Loucy (cell line): ENCODE measurements at regions not wholly inside any gene's neighbourhood (a gene's known extent, or its start where the extent isn't known, plus 50 kb on each side); places are given as distances from the start of the nearest gene placed in this dataset.

ENCODE experiments used
- H2AFZ ChIP-seq: fragments of 200-600 bp; sonication (generic); 2 replicates; pipeline ENCODE4 v1.6.0; 2016; ENCODE audit warnings: antibody characterized with exemption, mild to moderate bottlenecking, low read length, moderate library complexity
- H3F3A ChIP-seq: fragments of 200-600 bp; 2 replicates; pipeline ENCODE4 v1.6.0; 2016; ENCODE audit warnings: antibody characterized with exemption, low read depth, mild to moderate bottlenecking
- H3K27me3 ChIP-seq: fragments of 200-600 bp; sonication (generic); 2 replicates; pipeline ENCODE4 v1.6.1; 2014; ENCODE audit warnings: low read length, mild to moderate bottlenecking; ENCODE audit not compliant: insufficient read depth, poor library complexity, severe bottlenecking
- H3K36me3 ChIP-seq: fragments of 200-600 bp; sonication (generic); 2 replicates; pipeline ENCODE4 v1.6.1; 2016; ENCODE audit warnings: low read length; ENCODE audit not compliant: insufficient read depth
- H3K4me1 ChIP-seq: fragments of 200-600 bp; sonication (generic); 2 replicates; pipeline ENCODE4 v1.5.1; 2014; ENCODE audit warnings: low read length, mild to moderate bottlenecking; ENCODE audit not compliant: insufficient read depth, poor library complexity, severe bottlenecking
- H3K4me2 ChIP-seq: fragments of 200-600 bp; sonication (generic); 2 replicates; pipeline ENCODE4 v1.6.0; 2014; ENCODE audit warnings: antibody characterized with exemption, low read length, low read depth, mild to moderate bottlenecking; ENCODE audit not compliant: poor library complexity, severe bottlenecking
- H3K4me3 ChIP-seq: fragments of 200-600 bp; sonication (generic); 2 replicates; pipeline ENCODE4 v1.5.1; 2014; ENCODE audit warnings: low read length, mild to moderate bottlenecking, mixed read lengths; ENCODE audit not compliant: poor library complexity, severe bottlenecking
- H3K79me2 ChIP-seq: fragments of 200-600 bp; sonication (generic); 2 replicates; pipeline ENCODE4 v1.6.1; 2014; ENCODE audit warnings: low read length; ENCODE audit not compliant: insufficient read depth
- H3K9ac ChIP-seq: fragments of 200-600 bp; sonication (generic); 2 replicates; pipeline ENCODE4 v1.6.0; 2014; ENCODE audit warnings: mild to moderate bottlenecking, low read depth, low read length, moderate library complexity; ENCODE audit not compliant: poor library complexity, severe bottlenecking
- H3K9me2 ChIP-seq: fragments of 200-600 bp; sonication (generic); replicated peaks from 2 replicates; pipeline ENCODE4 v1.6.1; 2016; ENCODE audit warnings: low read depth, low read length, mixed read lengths
- H3K9me3 ChIP-seq: fragments of 200-600 bp; sonication (generic); 2 replicates; pipeline ENCODE4 v1.6.1; 2014; ENCODE audit warnings: mild to moderate bottlenecking, antibody characterized with exemption, low read length, low read depth; ENCODE audit not compliant: insufficient read depth
- H4K20me1 ChIP-seq: fragments of 200-600 bp; sonication (generic); 2 replicates; pipeline ENCODE4 v1.6.0; 2014; ENCODE audit warnings: antibody characterized with exemption, low read length, mild to moderate bottlenecking; ENCODE audit not compliant: insufficient read depth, poor library complexity, severe bottlenecking
- EZH2phosphoT487 ChIP-seq: fragments of 200-600 bp; IDR thresholded peaks from 2 replicates; pipeline ENCODE4 v1.6.1; 2018; ENCODE audit warnings: antibody characterized with exemption, mild to moderate bottlenecking, moderate library complexity, borderline replicate concordance
- TF ChIP-seq, protein P1 (sequence below): fragments of 200-600 bp; sonication (generic); conservative IDR thresholded peaks from 2 replicates; pipeline ENCODE4 v1.5.1; 2014; ENCODE audit warnings: mild to moderate bottlenecking, antibody characterized with exemption, low read length

GRCh38 chr1:25072461-25072860 lies 142.4 kb upstream of the RUNX3 start:
- Histone ChIP-seq H3K36me3 (no peaks in the 10 kb centered on the region), H3K9me2 (no peaks in the 10 kb centered on the region), H3K4me2 (no peak overlapping the region), H4K20me1 (no peaks in the 10 kb centered on the region), H3K4me3 (no peak overlapping the region), H3K79me2 (no peaks in the 10 kb centered on the region), H3K9me3 (peaks cover 3% of the 10 kb centered on the region; the same call in 1 of the 2 replicates), H3K27me3 (no peaks in the 10 kb centered on the region), H3F3A (no peaks in the 10 kb centered on the region), H2AFZ (no peak overlapping the region), H3K4me1 (no peaks in the 10 kb centered on the region), H3K9ac (no peak overlapping the region)
- TF ChIP-seq EZH2phosphoT487, result no peak
- TF ChIP-seq, protein P1, sequence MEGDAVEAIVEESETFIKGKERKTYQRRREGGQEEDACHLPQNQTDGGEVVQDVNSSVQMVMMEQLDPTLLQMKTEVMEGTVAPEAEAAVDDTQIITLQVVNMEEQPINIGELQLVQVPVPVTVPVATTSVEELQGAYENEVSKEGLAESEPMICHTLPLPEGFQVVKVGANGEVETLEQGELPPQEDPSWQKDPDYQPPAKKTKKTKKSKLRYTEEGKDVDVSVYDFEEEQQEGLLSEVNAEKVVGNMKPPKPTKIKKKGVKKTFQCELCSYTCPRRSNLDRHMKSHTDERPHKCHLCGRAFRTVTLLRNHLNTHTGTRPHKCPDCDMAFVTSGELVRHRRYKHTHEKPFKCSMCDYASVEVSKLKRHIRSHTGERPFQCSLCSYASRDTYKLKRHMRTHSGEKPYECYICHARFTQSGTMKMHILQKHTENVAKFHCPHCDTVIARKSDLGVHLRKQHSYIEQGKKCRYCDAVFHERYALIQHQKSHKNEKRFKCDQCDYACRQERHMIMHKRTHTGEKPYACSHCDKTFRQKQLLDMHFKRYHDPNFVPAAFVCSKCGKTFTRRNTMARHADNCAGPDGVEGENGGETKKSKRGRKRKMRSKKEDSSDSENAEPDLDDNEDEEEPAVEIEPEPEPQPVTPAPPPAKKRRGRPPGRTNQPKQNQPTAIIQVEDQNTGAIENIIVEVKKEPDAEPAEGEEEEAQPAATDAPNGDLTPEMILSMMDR, result no peak

DNA sequence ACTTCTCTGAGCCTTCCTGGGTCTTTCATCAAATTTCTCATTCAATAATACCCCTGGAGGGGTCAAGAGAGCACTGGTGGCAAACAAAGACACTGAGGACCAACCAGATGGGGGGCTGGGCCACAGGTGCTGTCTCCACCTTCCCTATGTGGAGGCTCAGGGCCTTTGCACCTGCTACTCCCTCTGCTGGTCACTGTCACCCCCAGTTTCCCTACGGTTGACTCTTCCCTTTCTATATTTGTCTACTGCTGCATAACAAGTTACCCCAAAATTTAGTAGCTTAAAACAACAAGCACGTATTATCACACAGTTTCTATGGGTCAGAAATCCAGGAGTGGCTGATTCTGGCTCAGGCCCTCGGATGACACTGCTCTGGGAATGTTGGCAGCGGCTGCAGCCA lies 138.8 kb upstream of the RUNX3 start:
- no peaks in the 10 kb centered on the region for H3K36me3 ChIP-seq
- H4K20me1 ChIP-seq, result no peaks in the 10 kb centered on the region
- H3K4me2 ChIP-seq, result no peak overlapping the region
- H3K4me3 ChIP-seq, result no peak overlapping the region
- H2AFZ ChIP-seq, result no peak overlapping the region
- H3K79me2 ChIP-seq, result no peaks in the 10 kb centered on the region
- no peak overlapping the region for H3K9ac ChIP-seq
- no peaks in the 10 kb centered on the region for H3K9me2 ChIP-seq
- H3K4me1 ChIP-seq, result no peaks in the 10 kb centered on the region
- TF ChIP-seq, protein P1, result peak; percentile 52; the same call in 1 of the 2 replicates
- TF ChIP-seq EZH2phosphoT487, result no peak
- no peaks in the 10 kb centered on the region for H3F3A ChIP-seq
- no peaks in the 10 kb centered on the region for H3K9me3 ChIP-seq
- no peaks in the 10 kb centered on the region for H3K27me3 ChIP-seq

DNA sequence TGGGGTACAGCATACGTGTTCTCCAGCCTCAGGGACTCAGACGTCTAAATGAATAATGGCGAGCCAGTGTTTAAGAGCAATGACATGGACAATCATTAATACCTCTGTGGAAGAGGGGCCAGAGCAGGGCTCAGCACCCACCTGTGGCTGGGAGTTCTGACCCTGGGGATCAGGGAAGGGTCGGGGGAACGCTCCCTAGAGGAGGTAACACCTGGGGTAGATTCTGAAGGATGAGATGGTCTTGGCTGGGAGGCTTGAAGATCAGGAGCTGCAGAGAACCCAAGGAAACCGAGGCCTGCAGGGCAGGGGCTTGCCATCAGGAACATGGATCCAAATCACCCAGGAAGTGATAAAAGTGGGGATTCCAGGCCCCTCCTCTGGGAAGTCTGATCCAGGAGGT lies 138.2 kb upstream of the RUNX3 start:
- no peak for TF ChIP-seq EZH2phosphoT487
- TF ChIP-seq, protein P1, result no peak
- H3F3A ChIP-seq, result no peaks in the 10 kb centered on the region
- no peaks in the 10 kb centered on the region for H3K4me1 ChIP-seq
- no peaks in the 10 kb centered on the region for H3K36me3 ChIP-seq
- H4K20me1 ChIP-seq, result no peaks in the 10 kb centered on the region
- no peak overlapping the region for H3K4me3 ChIP-seq
- no peak overlapping the region for H3K4me2 ChIP-seq
- no peak overlapping the region for H2AFZ ChIP-seq
- H3K9me3 ChIP-seq, result no peaks in the 10 kb centered on the region
- H3K9me2 ChIP-seq, result no peaks in the 10 kb centered on the region
- no peaks in the 10 kb centered on the region for H3K27me3 ChIP-seq
- H3K79me2 ChIP-seq, result no peaks in the 10 kb centered on the region
- no peak overlapping the region for H3K9ac ChIP-seq
